B cell (primary cell): ENCODE measurements at regions not wholly inside any gene's neighbourhood (a gene's known extent, or its start where the extent isn't known, plus 50 kb on each side); places are given as distances from the start of the nearest gene placed in this dataset.

ENCODE experiments used
- ATAC-seq: fragments of 200-7000 bp; cut with Tn5 transposase; one replicate; pipeline ENCODE4 v1.10.0; 2021; ENCODE audit warnings: low read depth, mild to moderate bottlenecking, moderate number of reproducible peaks, moderate library complexity
- CTCF ChIA-PET: fragments of 350-600 bp; sonication (Branson Sonifier 250); formaldehyde crosslinking; loops from one replicate; lab custom pipeline; 2021; ENCODE audit warnings: antibody characterized with exemption, inconsistent platforms; lab: Charles Lee
- POLR2A ChIA-PET: fragments of 350-600 bp; sonication (Branson Sonifier 250); formaldehyde crosslinking; loops from one replicate; lab custom pipeline; 2021; ENCODE audit warnings: antibody characterized with exemption; lab: Charles Lee
- DNase-seq: peaks from one replicate; pipeline ENCODE4 v3.0.0; 2013
- H2AFZ ChIP-seq: 2 replicates; pipeline ENCODE4 v1.6.1; 2012; ENCODE audit warnings: mild to moderate bottlenecking, low read depth, low read length; ENCODE audit not compliant: insufficient read depth, poor library complexity, severe bottlenecking
- H3K27ac ChIP-seq, 2 donors: 1 replicate in 1 of 2; 2 replicates in 1 of 2; pipeline ENCODE4 v1.5.1; 2012 to 2013; ENCODE audit warnings: low read length in 2 of 2, mild to moderate bottlenecking in 2 of 2, moderate library complexity in 1 of 2
- H3K27me3 ChIP-seq, 4 experiments: fragments of 200-600 bp in 1 of 4; sonication (generic) in 1 of 4; replicated peaks in 1 of 4; 1 replicate in 2 of 4; 2 replicates in 2 of 4; pipeline versions ENCODE4 v1.6.1 to v1.7.0; 2013 to 2016; ENCODE audit warnings: low read length in 3 of 4, mild to moderate bottlenecking in 2 of 4, mixed read lengths in 1 of 4, moderate library complexity in 1 of 4; ENCODE audit not compliant: insufficient read depth in 4 of 4, control insufficient read depth in 3 of 4; ENCODE audit errors: control extremely low read depth in 1 of 4
- H3K36me3 ChIP-seq, 2 experiments: replicated peaks in 1 of 2; 1 replicate in 1 of 2; 2 replicates in 1 of 2; pipeline versions ENCODE4 v1.6.1 to v1.7.1; 2013; ENCODE audit warnings: low read length in 1 of 2; ENCODE audit not compliant: insufficient read depth in 2 of 2, control insufficient read depth in 1 of 2; ENCODE audit errors: control extremely low read depth in 1 of 2, extremely low read depth in 1 of 2
- H3K4me1 ChIP-seq, 2 donors: fragments of 200-600 bp in 1 of 2; sonication (generic) in 1 of 2; 1 replicate in 1 of 2; 2 replicates in 1 of 2; pipeline versions ENCODE4 v1.5.1 to v1.6.1; 2013 to 2017; ENCODE audit warnings: low read length in 2 of 2; ENCODE audit not compliant: control insufficient read depth in 2 of 2, insufficient read depth in 2 of 2
- H3K4me2 ChIP-seq: replicated peaks from 2 replicates; pipeline ENCODE3; 2012; ENCODE audit warnings: mild to moderate bottlenecking, low read depth, low read length; ENCODE audit not compliant: poor library complexity, severe bottlenecking
- H3K4me3 ChIP-seq, 5 experiments: fragments of 200-600 bp in 1 of 5; sonication (generic) in 1 of 5; 1 replicate in 3 of 5; 2 replicates in 2 of 5; pipeline versions ENCODE4 v1.5.1 to v1.7.0; 2011 to 2016; ENCODE audit warnings: low read length in 4 of 5, mild to moderate bottlenecking in 4 of 5, low read depth in 2 of 5, control low read depth in 1 of 5, moderate library complexity in 1 of 5; ENCODE audit not compliant: insufficient read depth in 1 of 5; ENCODE audit errors: control extremely low read depth in 1 of 5, extremely low read depth in 1 of 5
- H3K79me2 ChIP-seq: fragments of 200-600 bp; sonication (generic); one replicate; pipeline ENCODE4 v1.6.0; 2016; ENCODE audit warnings: low read length; ENCODE audit not compliant: control insufficient read depth, insufficient read depth
- H3K9ac ChIP-seq: fragments of 200-600 bp; sonication (generic); 2 replicates; pipeline ENCODE4 v1.6.1; 2017; ENCODE audit warnings: mild to moderate bottlenecking, low read length, moderate library complexity
- H3K9me3 ChIP-seq, 3 donors: one replicate each; pipeline versions ENCODE4 v1.6.1 to v1.7.1; 2013; ENCODE audit warnings: low read length in 2 of 3; ENCODE audit not compliant: control insufficient read depth in 2 of 3, insufficient read depth in 1 of 3; ENCODE audit errors: control extremely low read depth in 1 of 3
- H4K20me1 ChIP-seq: 2 replicates; pipeline ENCODE4 v1.6.0; 2012; ENCODE audit warnings: mild to moderate bottlenecking, low read length; ENCODE audit not compliant: insufficient read depth, control insufficient read depth, poor library complexity, severe bottlenecking
- H3K27ac Mint-ChIP-seq: one replicate; pipeline ENCODE4 v1.8.0; 2021; ENCODE audit warnings: mixed read lengths
- H3K27me3 Mint-ChIP-seq: one replicate; pipeline ENCODE4 v1.8.0; 2021; ENCODE audit warnings: mixed read lengths
- H3K4me1 Mint-ChIP-seq: one replicate; pipeline ENCODE4 v1.8.0; 2021; ENCODE audit warnings: mixed read lengths
- H3K4me3 Mint-ChIP-seq: one replicate; pipeline ENCODE4 v1.8.0; 2021; ENCODE audit warnings: mixed read lengths
- H3K9me3 Mint-ChIP-seq: one replicate; pipeline ENCODE4 v1.8.0; 2022; ENCODE audit warnings: mixed read lengths; ENCODE audit not compliant: insufficient read depth
- EZH2 ChIP-seq: IDR thresholded peaks from 2 replicates; pipeline ENCODE4 v1.6.1; 2012; ENCODE audit warnings: borderline replicate concordance, low read depth, mild to moderate bottlenecking, moderate library complexity, low read length; ENCODE audit not compliant: insufficient read depth, poor library complexity, severe bottlenecking
- WGBS: methylation state at CpG from one replicate; pipeline ENCODE4 v1.1.5; 2013; ENCODE audit warnings: missing lambda C conversion rate; ENCODE audit not compliant: insufficient coverage; 5-methylcytosine and 5-hydroxymethylcytosine counted together
- intact Hi-C: fragments of 100-400 bp; cut with micrococcal nuclease; formaldehyde crosslinking; loops from one replicate; pipeline ENCODE4 v1.10.0; 2022
- TF ChIP-seq, protein P1 (sequence below): fragments of 200-600 bp; IDR thresholded peaks from one replicate; pipeline ENCODE4 v1.8.0; 2022; ENCODE audit warnings: antibody characterized with exemption, mild to moderate bottlenecking

DNA sequence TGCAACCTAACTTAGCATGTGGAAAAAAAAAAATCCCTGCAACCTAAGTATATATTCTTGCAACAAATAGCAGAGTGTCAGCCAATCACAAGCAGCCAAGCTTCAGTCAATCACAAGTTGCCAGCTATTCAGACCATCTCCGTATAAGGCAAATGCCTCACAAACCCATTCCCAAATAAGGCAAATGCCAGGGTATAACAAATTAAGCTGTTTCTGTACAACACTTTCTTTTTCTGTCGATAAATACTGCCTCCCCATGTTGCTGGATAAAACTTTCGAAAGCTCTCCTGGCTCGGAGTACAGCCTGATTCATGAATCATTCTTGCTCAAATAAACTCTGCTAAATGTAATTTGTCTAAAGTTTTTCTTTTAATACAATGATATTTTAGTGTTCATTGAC is 460.7 kb upstream of the SMIM31 start:
- 80% methylated on average over 1 of the region's 4 CpGs for WGBS
- intact Hi-C loops: no loop called here
- Histone ChIP-seq H3K4me2 (no peak overlapping the region), H3K79me2 (no peaks in the 10 kb centered on the region), H2AFZ (no peak overlapping the region), H3K27ac (no peak overlapping the region), H4K20me1 (no peaks in the 10 kb centered on the region), H3K4me1 (no peaks in the 10 kb centered on the region), H3K9me3 (no peaks in the 10 kb centered on the region), H3K36me3 (no peaks in the 10 kb centered on the region), H3K27me3 (no peaks in the 10 kb centered on the region), H3K4me3 (no peak overlapping the region), H3K9ac (no peak overlapping the region)
- DNase-seq: no peak
- H3K4me3 Mint-ChIP-seq: no peak overlapping the region
- ChIA-PET CTCF (interaction anchor here (0.5 kb wide), 1 partner anchor 7 kb away, joined by 3 read pairs; no protein-coding TSS in a partner anchor), POLR2A (no interaction called here)
- no peaks in the 10 kb centered on the region for H3K4me1 Mint-ChIP-seq
- no peaks in the 10 kb centered on the region for H3K27me3 Mint-ChIP-seq
- TF ChIP-seq EZH2: no peak
- TF ChIP-seq, protein P1, sequence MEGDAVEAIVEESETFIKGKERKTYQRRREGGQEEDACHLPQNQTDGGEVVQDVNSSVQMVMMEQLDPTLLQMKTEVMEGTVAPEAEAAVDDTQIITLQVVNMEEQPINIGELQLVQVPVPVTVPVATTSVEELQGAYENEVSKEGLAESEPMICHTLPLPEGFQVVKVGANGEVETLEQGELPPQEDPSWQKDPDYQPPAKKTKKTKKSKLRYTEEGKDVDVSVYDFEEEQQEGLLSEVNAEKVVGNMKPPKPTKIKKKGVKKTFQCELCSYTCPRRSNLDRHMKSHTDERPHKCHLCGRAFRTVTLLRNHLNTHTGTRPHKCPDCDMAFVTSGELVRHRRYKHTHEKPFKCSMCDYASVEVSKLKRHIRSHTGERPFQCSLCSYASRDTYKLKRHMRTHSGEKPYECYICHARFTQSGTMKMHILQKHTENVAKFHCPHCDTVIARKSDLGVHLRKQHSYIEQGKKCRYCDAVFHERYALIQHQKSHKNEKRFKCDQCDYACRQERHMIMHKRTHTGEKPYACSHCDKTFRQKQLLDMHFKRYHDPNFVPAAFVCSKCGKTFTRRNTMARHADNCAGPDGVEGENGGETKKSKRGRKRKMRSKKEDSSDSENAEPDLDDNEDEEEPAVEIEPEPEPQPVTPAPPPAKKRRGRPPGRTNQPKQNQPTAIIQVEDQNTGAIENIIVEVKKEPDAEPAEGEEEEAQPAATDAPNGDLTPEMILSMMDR: no peak
- no peak overlapping the region for H3K27ac Mint-ChIP-seq
- no peaks in the 10 kb centered on the region for H3K9me3 Mint-ChIP-seq
- no peak for ATAC-seq

DNA sequence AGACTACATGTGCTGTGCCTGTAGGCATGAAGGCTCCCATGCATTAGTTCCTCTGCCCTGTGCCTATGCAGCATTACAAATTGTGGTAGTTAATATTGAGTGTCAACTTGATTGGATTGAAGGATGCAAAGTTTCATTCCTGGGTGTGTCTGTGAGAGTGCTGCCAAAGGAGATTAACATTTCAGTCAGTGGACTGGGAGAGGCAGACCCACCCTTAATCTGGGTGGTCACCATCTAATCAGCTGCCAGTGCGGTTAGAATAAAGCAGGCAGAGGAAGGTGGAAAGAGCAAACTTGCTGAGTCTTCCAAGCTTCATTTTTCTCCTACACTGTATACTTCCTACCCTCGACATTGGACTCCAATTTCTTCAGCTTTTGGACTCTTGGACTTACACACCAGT is 460.2 kb upstream of the SMIM31 start:
- Histone ChIP-seq H3K4me3 (no peak overlapping the region), H2AFZ (no peak overlapping the region), H3K4me2 (no peak overlapping the region), H3K27ac (no peak overlapping the region), H3K4me1 (no peaks in the 10 kb centered on the region), H4K20me1 (no peaks in the 10 kb centered on the region), H3K27me3 (no peaks in the 10 kb centered on the region), H3K79me2 (no peaks in the 10 kb centered on the region), H3K9me3 (no peaks in the 10 kb centered on the region), H3K9ac (no peak overlapping the region), H3K36me3 (no peaks in the 10 kb centered on the region)
- no peak for ATAC-seq
- ChIA-PET POLR2A (no interaction called here), CTCF (interaction anchor here (0.5 kb wide), 1 partner anchor 8 kb away, joined by 3 read pairs; no protein-coding TSS in a partner anchor)
- Mint-ChIP-seq H3K4me3 (no peak overlapping the region), H3K9me3 (no peaks in the 10 kb centered on the region), H3K27ac (no peak overlapping the region), H3K27me3 (no peaks in the 10 kb centered on the region), H3K4me1 (no peaks in the 10 kb centered on the region)
- TF ChIP-seq, protein P1: no peak
- 78% methylated on average over 1 of the region's 2 CpGs for whole genome bisulfite sequencing
- intact Hi-C loops: no loop called here
- no peak for DNase-seq
